DOHH2 (cell line): ENCODE measurements at regions not wholly inside any gene's neighbourhood (a gene's known extent, or its start where the extent isn't known, plus 50 kb on each side); places are given as distances from the start of the nearest gene placed in this dataset.

ENCODE experiments used
- EZH2phosphoT487 ChIP-seq: fragments of 200-600 bp; sonication (generic); IDR thresholded peaks from 2 replicates; pipeline ENCODE4 v1.6.1; 2017; ENCODE audit warnings: borderline replicate concordance, mild to moderate bottlenecking, antibody characterized with exemption, low read length, moderate library complexity, mixed read lengths
- TF ChIP-seq, protein P1 (sequence below): fragments of 200-600 bp; sonication (generic); IDR thresholded peaks from one replicate; pipeline ENCODE4 v1.5.1; 2014; ENCODE audit warnings: antibody characterized with exemption, mild to moderate bottlenecking, low read depth, low read length; ENCODE audit not compliant: poor library complexity, severe bottlenecking

- TF ChIP-seq, protein P1, sequence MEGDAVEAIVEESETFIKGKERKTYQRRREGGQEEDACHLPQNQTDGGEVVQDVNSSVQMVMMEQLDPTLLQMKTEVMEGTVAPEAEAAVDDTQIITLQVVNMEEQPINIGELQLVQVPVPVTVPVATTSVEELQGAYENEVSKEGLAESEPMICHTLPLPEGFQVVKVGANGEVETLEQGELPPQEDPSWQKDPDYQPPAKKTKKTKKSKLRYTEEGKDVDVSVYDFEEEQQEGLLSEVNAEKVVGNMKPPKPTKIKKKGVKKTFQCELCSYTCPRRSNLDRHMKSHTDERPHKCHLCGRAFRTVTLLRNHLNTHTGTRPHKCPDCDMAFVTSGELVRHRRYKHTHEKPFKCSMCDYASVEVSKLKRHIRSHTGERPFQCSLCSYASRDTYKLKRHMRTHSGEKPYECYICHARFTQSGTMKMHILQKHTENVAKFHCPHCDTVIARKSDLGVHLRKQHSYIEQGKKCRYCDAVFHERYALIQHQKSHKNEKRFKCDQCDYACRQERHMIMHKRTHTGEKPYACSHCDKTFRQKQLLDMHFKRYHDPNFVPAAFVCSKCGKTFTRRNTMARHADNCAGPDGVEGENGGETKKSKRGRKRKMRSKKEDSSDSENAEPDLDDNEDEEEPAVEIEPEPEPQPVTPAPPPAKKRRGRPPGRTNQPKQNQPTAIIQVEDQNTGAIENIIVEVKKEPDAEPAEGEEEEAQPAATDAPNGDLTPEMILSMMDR = no peak
- no peak for TF ChIP-seq EZH2phosphoT487
These were observed 302.5 kb downstream of the ZPLD1 start for GRCh38 chr3:102737353-102737752.
